GF-D8 (cell line): ENCODE measurements at regions not wholly inside any gene's neighbourhood (a gene's known extent, or its start where the extent isn't known, plus 50 kb on each side); places are given as distances from the start of the nearest gene placed in this dataset.

Source experiments
- DNase-seq: peaks from one replicate; lab custom pipeline; 2025; lab: John Stamatoyannopoulos, UW

- DNase-seq: no peak
Measured at GRCh38 chr2:13014783-13015182, 298.0 kb downstream of the TRIB2 start.

- no peak for DNase-seq
Measured at GRCh38 chr2:13015532-13016320, 299.0 kb downstream of the TRIB2 start.

- DNase-seq: no peak
Measured at GRCh38 chr2:13018490-13018889, 301.8 kb downstream of the TRIB2 start.

GRCh38 chr2:13019781-13020180 is 303.0 kb downstream of the TRIB2 start:
- DNase-seq: no peak

DNA sequence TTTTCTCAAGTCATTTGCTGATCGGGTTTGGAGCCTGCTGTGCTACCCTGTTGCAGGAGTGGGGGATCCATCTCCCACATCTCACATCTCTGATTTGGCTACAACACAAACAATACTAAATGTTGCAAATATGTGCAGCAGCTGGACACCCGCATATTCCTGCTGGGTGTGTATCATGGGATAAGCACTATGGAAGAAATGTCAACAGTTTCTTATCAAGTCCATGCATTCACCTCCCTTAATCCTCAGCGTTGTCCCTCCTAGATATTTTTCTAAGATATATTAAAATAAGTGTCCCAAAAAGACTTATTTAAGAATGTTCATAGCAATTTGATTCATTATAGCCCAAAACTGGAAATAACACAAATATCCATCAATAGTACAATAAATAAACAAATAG is 303.7 kb downstream of the TRIB2 start:
- no peak for DNase-seq

GRCh38 chr2:13021470-13021957 is 304.8 kb downstream of the TRIB2 start:
- DNase-seq: no peak

GRCh38 chr2:13030606-13031005 is 313.9 kb downstream of the TRIB2 start:
- no peak for DNase-seq

DNA sequence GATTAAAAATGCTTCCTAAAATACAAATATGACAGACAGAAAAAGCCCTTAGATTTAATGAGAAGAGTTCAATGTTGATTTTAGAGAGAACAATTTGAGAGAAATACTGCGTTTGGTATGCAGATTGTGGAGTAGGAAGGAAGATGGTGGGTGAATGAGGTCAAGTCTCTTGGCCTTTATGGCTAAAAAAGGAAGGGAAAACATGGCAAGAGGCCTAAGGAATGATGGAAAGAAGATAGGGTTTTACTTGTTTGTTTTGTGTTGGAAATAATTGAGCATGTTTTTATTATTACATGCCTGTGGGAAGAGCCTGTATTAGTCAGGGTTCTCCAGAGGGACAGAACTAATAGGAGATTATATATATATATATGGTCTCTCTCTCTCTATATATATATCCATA is 318.1 kb downstream of the TRIB2 start:
- no peak for DNase-seq

DNA sequence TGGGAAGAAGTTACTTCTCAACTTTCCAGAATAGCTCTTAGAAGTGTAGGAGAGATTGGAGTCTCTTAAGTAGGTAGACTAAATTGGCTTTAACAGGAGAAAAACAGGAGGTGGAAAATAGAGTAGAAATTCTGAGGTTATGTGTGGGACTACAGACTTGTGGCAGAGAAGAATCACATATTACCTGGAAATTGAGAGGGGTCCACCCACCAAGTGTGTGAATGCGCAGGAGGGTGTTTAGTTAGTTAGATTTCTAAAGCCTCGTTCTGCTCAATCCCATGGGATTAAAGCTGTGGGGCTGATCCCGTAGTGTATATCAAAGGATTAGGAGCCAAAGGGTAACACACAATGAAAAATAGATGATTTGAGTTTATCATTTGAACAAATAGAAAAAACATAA is 319.1 kb downstream of the TRIB2 start:
- DNase-seq: no peak

DNA sequence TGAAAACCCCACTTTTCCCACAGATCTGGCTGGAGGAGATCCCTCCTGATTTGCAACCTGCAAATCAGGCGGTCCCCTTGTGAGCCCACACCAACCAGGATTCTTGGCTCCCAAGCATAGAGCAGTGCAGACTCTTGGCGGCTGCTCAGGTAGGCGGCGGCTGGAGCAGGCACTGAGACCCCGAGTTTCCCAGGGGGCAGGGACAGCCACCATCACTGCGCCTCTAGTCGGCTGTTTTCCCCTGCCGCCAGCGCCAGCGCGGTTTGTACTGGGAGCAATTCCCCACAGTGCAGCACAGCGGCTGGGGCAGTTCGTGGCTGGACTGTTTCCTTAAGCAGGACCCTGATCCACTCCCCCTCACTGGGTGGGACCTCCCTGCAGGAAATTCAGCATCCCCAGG is 323.3 kb downstream of the TRIB2 start:
- DNase-seq: no peak

GRCh38 chr2:13046557-13047165 is 329.9 kb downstream of the TRIB2 start:
- no peak for DNase-seq

DNA sequence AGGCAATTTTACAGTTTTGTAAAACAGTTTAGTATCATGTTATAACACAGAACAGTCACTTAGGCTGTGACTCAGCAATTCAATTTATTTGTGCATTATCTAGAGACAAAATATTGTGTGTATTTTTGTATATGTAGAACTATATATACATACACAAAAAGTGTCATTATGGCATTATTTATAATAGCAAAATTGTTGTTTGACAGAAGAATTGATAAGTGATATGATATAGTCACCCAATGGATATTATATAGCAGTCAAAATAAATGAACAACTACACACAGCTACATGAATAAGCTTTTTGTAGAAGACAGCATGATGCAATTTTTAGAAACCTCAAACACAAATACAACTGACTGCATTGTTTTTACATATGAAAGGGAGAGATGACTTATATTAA is 334.0 kb downstream of the TRIB2 start:
- DNase-seq: no peak

- DNase-seq: no peak
Measured at GRCh38 chr2:13052547-13052946, 335.8 kb downstream of the TRIB2 start.

GRCh38 chr2:13056259-13056843 is 339.6 kb downstream of the TRIB2 start:
- DNase-seq: no peak

GRCh38 chr2:13057671-13058070 is 340.9 kb downstream of the TRIB2 start:
- DNase-seq: no peak

DNA sequence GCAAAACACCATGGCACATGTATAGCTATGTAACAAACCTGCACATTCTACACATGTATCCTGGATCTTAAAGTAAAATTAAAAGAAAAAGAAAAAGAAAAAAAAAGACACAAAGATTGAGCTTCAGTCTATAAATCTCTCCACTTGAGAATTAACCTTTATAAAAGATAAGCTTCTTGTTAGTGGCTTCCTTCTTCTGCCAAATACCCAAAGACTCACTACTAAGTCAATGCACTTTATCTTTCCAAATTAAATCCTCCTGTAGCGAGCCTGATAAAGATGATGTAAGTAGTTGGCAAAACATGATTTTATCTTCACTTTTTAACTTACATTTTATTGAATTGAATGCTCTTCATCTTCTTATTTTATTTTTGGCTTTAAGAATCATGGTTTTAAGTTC is 349.9 kb downstream of the TRIB2 start:
- DNase-seq: no peak

DNA sequence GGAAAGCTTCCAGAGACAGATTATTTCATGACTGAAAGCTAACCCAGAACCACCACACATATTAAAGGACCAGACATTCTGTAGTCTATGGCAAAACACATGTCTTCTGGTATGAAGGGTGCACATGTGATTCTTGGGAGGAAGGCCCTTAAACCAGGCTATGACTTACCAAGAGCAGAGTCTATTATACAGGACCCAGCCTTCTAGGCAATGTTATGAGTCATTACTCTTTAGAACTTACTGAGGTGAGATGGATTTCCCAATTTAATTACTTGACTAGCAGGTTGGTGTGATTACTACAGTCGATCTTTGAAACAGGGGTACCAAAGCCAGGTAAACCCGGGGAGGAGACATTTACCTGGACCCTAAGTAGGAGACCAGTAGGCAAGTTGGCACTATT is 350.8 kb downstream of the TRIB2 start:
- no peak for DNase-seq

- DNase-seq: no peak
Measured at GRCh38 chr2:13089971-13090370, 373.2 kb downstream of the TRIB2 start.

DNA sequence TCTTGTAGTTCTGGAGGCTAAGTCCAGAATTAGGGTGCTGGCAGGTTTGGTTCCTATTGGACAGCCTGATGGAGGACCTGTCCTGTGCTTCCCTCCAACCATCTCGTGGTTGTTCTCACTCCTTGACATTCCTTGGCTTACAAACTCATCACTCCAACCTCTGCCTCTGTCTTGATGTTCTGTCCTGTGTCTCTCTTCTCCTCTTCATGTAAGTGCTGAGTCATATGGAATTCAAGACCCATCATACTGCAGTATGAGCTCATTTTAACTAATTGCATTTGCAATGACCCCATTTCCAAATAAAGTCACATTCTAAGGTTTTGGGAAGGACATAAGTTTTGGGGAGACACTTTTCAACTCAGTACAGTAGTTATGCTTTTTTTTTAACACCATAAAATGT is 374.7 kb downstream of the TRIB2 start:
- no peak for DNase-seq

GRCh38 chr2:13091861-13092378 is 375.2 kb downstream of the TRIB2 start:
- DNase-seq: no peak

DNA sequence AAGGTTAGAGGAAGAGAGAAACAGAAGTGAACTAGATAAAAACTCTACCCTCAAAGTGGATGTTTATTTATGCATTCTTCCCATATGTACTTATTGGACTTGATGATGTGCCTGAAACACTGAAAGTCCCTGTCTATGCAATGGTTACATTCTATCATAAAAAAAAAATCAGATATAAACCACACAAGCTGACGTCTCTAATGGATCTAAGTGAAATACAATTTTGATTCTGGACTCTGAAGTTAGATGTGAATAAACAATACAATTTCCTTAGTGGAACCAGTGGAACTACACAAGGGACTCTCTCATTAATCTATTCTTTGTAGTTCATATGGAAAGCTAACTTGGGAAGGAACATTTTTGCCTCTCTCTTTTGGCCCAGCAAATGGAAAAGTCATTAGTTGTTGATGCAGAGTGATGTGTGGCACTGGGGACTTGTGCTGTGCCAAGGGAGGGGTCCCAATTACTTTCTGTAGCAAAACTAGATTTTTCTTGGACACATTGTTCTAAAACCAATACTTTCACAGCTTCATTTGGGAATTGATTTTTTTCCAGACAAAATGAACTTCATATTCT is 376.8 kb downstream of the TRIB2 start:
- no peak for DNase-seq

DNA sequence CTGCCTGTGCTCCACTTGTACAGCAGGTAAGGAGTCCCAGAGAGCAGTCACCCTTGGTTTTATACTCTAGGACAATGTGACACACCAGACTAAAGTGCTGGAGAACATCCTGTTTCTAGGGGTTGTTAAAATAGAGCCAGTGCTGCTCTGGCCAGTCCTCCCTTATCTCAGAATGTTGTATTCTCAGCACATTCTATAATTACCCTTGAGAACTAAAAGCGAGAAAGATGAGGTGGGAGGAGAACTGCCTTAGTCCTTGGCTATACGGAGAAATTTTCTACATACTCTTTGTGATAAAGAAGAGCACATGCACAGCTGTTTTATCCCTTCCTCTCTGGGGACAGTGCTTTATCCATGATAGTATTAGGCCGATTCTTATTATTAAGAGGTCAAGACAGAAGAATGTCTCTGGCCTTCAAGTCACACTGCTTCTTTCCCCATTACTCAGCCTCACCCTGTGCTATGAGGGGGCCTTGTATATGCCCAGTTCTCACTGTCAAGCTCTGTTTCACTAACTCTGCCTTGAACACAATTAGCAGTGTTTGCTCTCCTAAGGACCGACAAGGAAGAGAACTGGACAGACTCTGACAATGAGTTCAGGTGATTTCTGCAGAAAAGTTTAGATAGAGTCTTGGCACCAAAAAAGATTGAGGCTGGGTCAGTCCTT is 385.8 kb downstream of the TRIB2 start:
- no peak for DNase-seq
